Cortex of kidney (tissue), 1 donor: ENCODE measurements at regions not wholly inside any gene's neighbourhood (a gene's known extent, or its start where the extent isn't known, plus 50 kb on each side); places are given as distances from the start of the nearest gene placed in this dataset.

ENCODE experiments used
- DNase-seq: peaks from one replicate; lab custom pipeline; 2025; lab: John Stamatoyannopoulos, UW

DNA sequence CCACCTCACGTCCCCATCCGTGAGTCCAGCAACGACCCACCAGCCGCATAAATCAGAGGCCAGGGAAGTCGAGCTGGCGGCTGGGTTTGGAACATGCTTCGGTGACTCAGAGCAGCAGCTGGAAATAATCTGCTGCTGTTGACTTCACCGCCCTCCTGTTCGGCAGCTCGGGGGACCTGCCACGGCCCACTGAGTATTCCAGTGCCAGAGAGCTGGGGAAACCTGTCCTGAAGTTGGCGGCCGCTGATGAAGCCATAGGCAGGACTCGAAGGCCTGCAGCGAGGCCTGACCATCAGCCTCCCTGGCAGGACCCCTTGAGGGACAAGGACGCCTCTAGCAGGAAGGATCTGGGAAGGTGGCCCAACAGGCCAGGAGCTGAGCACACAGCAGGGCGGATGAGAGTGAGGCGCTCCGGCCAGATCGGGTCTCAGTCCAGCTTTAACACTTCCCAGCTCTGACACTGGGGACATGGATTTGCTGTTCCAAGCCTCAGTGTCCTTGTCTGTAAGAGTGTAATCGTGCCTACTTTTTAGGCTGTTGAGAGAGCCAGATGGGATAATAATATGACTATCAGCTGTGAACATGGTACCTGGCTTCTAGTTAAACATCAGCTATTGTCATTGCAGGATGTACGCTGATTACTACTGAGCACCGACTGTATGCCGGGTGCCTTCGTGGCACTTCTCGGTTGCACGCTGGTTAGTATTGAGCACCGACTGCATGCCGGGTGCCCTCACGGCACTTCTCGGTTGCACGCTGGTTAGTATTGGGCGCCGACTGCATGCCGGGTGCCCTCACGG is 50.4 kb upstream of the CIBAR2 start:
- no peak for DNase-seq

GRCh38 chr16:85163278-85164112 is 51.2 kb upstream of the CIBAR2 start:
- no peak for DNase-seq

DNA sequence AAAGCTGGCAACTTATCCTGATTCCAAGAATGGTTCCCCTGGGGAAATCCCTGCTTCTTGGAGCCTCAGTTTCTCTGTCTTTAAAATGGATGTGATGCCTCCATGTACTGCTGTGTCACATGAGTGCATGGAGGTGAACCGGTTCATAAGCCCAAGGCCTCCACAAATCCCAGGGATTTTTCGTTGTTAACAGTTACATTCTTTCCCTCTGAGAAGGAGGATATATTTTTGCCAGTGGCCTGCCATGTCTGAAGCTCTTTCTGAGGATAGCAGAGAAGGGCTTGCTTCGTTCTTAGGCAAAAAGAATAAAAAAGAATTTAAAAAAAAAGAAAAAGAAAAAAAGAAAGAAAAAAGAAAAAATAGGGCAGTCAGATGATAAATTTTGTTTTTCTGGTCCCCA is 52.2 kb upstream of the CIBAR2 start:
- DNase-seq: no peak

DNA sequence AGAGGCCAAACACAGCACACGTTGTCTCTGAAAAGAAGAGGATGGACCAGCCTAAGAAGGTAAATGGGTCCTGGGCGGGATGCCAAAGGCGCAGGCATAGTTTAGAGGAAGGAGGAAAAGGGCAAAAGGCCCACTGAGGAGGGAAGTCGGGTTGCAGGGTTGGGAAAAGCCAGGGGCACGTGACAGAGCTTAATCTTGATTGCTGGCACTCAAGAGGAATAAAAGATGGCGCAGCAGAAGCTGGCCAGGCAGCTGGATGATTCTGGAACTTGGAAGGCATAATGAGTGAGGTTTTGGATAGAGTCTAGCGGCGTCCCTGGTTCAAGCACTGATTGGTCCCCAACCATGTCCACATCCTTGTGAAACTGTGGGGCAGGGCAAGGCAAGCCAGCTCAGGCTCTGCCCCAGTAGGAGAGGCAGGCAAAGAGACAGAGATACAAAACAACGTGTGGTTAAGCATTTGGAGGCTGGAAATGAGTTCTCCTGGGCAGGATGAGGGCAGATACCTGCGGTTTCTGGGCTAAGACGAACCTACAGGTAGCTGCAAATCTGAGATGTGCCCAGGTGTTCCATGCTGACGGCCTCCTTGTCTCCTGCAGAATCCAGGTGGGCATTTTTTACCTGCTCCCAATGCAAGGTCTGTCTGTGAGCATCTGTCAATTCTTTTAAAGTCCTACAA is 52.7 kb upstream of the CIBAR2 start:
- no peak for DNase-seq

DNA sequence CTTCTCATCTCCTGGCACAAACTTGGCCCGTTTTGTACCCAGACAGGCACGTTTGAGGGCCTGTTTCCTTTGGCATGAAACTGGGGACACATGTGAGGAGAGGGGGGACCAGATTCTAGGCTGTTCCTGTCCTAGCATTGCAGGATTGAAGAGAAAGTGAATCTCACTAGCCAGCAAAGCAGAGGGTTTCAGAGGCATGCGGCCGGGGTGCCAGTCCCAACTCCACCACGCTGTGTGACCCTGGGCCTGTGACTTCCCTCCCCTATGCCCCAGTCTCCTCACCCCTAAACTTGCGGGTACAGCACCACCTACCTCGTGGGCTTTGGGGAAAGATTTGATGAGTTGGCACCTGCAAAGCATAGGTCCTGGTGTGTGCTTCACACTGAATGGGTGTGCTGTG is 53.5 kb upstream of the CIBAR2 start:
- no peak for DNase-seq

GRCh38 chr16:85166281-85166680 is 54.0 kb upstream of the CIBAR2 start:
- no peak for DNase-seq

DNA sequence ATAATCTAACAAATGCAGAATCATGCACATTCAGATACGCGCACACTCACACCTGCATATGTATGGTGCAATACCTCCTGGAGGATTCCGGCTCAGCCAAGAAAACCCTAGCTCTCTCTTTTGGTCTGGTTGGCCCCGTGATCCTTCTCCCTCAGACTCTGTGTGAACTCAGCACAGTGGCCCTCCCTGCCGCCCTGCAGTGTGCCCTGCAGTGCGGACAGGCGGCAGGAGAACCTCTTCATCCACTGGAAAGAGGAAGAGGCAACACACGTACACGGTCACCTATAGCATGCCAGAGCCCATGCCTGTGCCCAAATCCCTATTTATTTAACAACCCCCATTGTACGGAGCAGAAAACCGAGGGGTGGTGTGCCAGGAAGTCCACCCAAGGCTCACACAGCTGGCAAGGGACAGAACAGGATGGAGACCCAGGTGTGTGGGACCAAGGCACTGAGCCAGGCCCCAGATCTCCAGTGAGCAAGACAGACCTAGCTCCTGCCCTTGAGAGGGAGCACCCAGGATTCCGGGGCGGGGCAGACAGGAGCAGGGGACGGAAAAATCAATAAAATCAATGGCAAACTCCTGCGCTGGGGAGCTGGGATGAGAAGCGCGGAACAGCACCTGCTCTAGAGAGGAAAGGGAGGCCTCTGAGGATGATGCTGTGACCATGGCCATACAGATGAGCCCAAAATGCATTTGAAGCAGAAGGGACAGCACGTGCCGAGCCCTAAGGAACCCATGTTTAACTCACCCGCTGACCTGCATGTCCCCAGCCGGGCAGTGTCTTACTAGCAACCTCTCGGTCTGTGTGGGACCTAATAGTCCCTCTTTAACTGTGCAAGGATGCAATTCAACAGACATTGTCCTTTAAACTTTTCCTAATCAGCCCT is 54.7 kb upstream of the CIBAR2 start:
- no peak for DNase-seq

GRCh38 chr16:85167589-85168537 is 55.6 kb upstream of the CIBAR2 start:
- DNase-seq: no peak

GRCh38 chr16:85168732-85169256 is 56.5 kb upstream of the CIBAR2 start:
- no peak for DNase-seq

- DNase-seq: no peak
Measured at GRCh38 chr16:85169333-85170065, 57.2 kb upstream of the CIBAR2 start.

DNA sequence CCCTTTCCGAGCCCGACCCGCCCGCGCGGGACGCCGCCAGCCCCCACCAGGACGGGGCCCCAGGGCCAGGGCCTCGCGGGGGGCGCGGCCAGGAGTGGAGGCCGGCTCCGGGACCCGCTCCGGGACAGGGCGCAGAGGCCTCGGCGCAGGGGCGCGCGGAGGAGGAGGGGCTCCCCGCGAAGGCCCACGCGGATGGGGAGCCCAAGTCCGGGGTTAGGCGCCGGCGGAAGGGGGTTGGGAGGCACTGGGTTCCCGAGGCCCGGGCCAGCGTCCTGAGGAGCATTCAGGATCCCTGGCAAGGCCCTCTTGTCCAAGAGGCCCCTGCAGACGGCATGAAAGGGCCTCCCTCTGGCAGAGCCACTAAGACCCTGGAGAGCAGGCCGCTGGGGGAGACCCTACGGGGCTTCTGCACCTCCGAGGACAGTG is 57.8 kb upstream of the CIBAR2 start:
- DNase-seq: no peak

DNA sequence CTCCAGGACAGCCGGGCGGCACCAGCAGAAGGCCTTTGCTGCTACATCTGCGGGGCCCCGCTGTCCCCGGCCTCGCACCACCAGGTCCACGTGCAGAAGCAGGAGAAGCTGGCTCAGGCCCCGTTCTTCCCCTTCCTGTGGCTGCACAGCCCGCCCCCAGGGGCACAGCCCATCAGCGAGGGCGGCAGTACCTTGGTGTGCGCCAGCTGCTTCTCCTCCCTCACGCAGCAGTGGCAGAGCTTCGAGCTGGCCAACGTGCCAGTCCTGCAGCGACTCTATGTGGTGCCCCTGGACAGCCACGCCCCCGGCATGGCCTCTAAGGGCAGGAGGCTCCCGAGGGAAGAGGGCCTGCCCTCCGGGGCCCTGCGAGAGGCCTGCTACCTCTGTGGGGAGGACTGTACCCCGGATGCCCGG is 58.3 kb upstream of the CIBAR2 start:
- DNase-seq: no peak

GRCh38 chr16:85171004-85171758 is 58.9 kb upstream of the CIBAR2 start:
- DNase-seq: no peak

GRCh38 chr16:85171759-85172454 is 59.6 kb upstream of the CIBAR2 start:
- no peak for DNase-seq

- DNase-seq: no peak
Measured at GRCh38 chr16:85172455-85173145, 60.3 kb upstream of the CIBAR2 start.

DNA sequence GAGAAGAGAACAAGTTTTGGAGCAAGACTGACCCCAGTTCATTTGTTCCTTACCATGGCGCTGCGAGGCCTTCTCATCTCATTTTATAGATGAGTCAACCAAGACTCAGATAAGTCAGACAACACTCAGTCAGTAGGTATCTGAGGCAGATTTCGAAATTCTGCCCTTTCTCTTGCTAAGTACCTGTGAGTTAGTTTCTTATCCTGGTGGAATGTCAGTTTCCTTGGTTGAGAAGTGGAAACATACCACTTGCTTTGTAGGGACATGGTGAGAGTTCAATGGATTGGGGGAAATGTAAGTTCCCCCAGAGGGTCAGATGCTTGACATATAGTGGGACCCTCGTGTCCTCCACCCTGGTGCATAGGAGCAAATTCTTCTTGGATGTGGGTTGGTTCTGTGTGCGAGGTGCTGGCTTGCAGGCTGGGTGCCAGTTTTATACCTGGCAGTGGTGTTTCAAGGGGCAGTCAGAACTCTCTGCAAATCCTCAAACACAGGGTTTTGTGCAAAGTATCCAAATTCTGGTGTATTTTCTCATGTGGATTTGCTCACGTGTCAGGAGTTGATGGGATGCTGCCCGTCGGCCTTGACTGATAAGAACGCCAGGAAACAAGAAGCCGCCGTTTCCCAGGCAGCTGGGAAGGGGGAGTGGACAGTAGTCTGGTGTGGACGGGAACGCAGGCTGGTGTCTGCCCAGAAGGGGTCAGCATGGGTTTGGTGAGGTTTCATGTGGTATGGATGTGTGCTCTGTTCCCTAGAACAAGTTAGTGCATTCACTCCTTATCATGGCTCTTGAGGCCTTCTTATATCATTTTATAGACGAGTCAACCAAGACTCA is 61.1 kb upstream of the CIBAR2 start:
- DNase-seq: no peak
